ENCODE measurements at regions not wholly inside any gene's neighbourhood (a gene's known extent, or its start where the extent isn't known, plus 50 kb on each side); places are given as distances from the start of the nearest gene placed in this dataset.
A peak's percentile ranks its signal among the peaks of the same experiment; 100 is the strongest.

DNA sequence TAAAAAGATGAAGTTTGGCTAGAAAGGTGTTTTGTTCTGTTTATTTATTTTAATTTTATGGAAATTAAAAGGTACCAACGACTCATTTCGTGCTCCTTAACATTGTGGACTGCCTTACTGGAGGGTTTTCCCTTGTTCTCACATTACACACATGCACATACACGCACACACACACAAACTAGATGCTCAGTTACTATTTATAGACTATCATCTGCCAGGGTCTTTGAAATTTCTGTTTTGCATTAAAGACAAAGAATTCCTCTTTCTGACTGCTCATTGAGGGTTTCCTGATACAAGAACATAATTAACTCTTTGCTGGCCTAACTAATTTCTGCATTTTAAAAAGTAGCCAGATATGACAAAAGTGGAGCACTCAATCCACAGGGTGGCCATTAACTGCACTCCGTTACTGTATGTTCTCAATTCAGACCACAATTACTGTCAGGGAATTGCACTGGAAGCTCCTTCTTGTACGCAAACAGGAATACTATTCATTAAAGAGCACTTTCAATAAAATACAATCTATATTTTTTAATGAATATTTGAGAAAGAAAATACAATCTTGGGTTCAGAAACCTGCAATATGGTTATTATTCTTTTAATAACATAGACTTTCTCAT, 366.9 kb upstream of the GALNT5 start:
- TF ChIP-seq, protein P1, sequence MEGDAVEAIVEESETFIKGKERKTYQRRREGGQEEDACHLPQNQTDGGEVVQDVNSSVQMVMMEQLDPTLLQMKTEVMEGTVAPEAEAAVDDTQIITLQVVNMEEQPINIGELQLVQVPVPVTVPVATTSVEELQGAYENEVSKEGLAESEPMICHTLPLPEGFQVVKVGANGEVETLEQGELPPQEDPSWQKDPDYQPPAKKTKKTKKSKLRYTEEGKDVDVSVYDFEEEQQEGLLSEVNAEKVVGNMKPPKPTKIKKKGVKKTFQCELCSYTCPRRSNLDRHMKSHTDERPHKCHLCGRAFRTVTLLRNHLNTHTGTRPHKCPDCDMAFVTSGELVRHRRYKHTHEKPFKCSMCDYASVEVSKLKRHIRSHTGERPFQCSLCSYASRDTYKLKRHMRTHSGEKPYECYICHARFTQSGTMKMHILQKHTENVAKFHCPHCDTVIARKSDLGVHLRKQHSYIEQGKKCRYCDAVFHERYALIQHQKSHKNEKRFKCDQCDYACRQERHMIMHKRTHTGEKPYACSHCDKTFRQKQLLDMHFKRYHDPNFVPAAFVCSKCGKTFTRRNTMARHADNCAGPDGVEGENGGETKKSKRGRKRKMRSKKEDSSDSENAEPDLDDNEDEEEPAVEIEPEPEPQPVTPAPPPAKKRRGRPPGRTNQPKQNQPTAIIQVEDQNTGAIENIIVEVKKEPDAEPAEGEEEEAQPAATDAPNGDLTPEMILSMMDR (IDR thresholded peaks at IDR 0.05; ENCODE audit: extremely low read depth, missing control alignments): no peak
- no peak for DNase-seq (ENCODE audit: low spot score)

DNA sequence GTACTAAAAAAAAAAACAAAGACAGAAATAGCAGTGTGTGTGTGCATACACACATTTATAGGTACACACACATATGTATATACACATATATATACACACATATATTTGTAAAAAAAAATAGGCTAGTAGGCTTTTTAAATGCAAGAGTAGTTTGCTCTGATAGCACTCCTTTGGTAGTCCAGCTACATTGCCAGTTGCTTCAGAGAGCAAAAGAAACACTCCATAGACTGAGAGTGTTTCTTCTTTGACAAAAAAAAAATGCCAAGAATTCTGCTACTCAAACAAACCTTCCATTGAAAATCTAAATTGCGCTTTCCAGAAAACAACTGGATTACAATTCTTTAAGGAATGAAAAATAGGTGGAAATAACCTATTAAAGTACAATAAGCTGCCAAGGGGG, 365.9 kb upstream of the GALNT5 start:
- TF ChIP-seq, protein P1 (IDR thresholded peaks at IDR 0.05; ENCODE audit: extremely low read depth, missing control alignments): no peak

DNA sequence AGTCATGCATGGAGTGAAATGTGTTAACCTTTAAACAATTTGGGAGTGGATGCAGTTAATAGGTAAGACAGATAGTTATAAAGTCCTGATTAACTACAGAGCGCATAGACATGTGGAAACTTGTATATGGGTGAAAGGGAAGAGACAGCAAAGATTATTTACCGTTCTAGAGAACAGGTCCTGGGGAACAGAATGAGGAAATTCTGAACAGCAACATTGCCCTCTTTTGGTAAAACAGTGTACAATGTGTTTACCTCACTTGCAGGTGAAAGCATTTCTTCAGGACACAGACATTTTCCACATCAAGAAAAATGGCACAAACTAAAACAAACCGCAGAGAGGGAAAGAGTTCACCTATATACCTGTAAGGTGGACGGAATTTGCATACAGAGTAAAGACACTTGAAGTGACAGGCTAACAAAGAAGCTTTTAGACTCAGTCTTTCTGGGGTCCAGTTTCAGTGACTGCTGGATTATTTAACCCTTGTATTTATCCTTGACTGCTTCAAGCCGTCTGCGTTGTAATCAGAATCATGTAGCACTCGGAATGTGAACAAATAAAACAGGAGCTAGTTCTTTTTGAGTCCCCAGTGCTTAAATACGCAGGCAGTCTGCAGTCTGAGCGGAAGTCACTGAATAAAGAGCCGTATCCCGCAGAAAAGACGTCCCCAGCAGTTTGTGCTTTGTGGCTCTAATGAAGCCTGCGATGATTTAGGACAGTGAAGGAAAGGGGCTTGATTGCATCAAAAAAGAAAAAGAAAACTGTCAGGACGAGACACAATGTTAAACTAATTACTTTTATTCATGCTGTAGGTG, 364.8 kb upstream of the GALNT5 start:
- DNase-seq (ENCODE audit: low spot score): peak; percentile 8
- TF ChIP-seq, protein P1 (IDR thresholded peaks at IDR 0.05; ENCODE audit: extremely low read depth, missing control alignments): peak; percentile 42

More for the DNA sequence above, 365.9 kb upstream of the GALNT5 start:
- no peak for DNase-seq (ENCODE audit: low spot score)

DNA sequence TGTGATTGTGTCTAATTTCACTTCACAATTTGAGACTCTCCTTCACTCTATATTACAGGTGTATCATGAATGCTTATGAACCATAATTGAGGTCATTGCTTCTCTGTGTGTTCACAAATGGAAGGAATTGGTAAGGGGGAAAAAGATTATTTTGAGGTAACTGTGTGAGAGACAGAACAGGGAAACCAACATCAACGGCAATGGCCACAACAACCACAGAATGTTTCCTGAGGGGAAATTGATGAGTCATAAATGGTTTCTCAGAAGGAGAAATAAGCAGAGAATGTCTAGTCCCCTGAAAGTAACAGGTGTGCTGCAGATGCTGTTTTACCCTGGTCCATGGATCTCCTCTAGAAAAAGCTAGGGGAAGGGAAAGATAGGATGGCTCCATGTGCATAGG, 361.2 kb upstream of the GALNT5 start:
- TF ChIP-seq, protein P1 (IDR thresholded peaks at IDR 0.05; ENCODE audit: extremely low read depth, missing control alignments): no peak
- peak; percentile 22 for DNase-seq (ENCODE audit: low spot score)

DNA sequence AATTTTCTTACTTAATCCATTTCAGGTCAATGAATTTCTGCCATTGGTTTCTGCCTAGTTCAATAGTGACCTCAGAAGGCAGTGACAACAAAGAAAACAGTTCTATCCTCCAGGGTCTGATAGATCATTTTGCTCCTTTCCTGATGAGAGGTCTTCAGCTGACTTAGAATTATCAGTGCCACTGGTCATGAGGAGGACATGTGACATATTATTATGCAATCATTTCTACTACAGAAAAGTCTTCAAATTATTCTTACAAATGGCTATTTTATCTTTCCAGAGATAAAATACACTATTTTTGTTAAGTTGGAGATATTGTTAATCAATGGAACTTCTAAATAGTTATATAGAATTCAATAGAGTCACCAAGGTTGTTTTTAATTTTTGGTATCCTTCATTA, 360.0 kb upstream of the GALNT5 start:
- TF ChIP-seq, protein P1 (IDR thresholded peaks at IDR 0.05; ENCODE audit: extremely low read depth, missing control alignments): no peak
- DNase-seq (ENCODE audit: low spot score): no peak

- DNase-seq (ENCODE audit: low spot score): no peak
- TF ChIP-seq, protein P1 (IDR thresholded peaks at IDR 0.05; ENCODE audit: extremely low read depth, missing control alignments): no peak
Observed at GRCh38 chr2:156901373-156902031, 356.0 kb upstream of the GALNT5 start.

DNA sequence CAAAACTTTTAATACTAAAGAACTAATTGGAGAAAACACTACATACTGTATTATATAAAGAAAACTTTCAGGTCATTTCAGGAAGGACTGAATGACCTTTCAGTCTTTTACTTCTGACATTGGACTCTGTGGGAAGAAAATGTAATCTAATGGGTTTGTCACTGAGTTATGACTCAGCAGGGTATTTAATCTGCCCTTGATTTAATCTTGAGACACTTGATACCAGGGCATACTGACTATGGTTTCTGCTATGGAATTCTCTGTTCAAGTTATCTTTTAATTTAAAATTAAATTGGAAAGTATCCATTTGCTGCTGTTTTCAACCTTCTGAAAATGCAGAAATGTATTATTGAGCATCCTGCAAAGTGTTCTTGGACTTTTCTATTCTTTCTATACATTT, 354.2 kb upstream of the GALNT5 start:
- no peak for DNase-seq (ENCODE audit: low spot score)
- TF ChIP-seq, protein P1 (IDR thresholded peaks at IDR 0.05; ENCODE audit: extremely low read depth, missing control alignments): no peak

Measured in GM20000 (cell line).